GM19395 (cell line): ENCODE measurements at regions not wholly inside any gene's neighbourhood (a gene's known extent, or its start where the extent isn't known, plus 50 kb on each side); places are given as distances from the start of the nearest gene placed in this dataset.
"Not testable (repeated sequence)": the region's sequence is repeated elsewhere in the genome, so short reads cannot be mapped to it uniquely, and the experiment has no call there.

Source experiments
- ATAC-seq: cut with Tn5 transposase; IDR thresholded peaks from one replicate; pipeline ENCODE4 v1.9.1; 2021; ENCODE audit warnings: mild to moderate bottlenecking, moderate library complexity; ENCODE audit not compliant: unreplicated experiment

GRCh38 chr3:161893972-161894371 is 397.4 kb downstream of the OTOL1 start:
- no peak for ATAC-seq

GRCh38 chr3:161894657-161895056 is 398.0 kb downstream of the OTOL1 start:
- ATAC-seq: no peak

GRCh38 chr3:161905520-161906132 is 409.0 kb downstream of the OTOL1 start:
- no peak for ATAC-seq

GRCh38 chr3:161913786-161914389 is 417.3 kb downstream of the OTOL1 start:
- ATAC-seq: no peak

GRCh38 chr3:161914703-161915417 is 418.3 kb downstream of the OTOL1 start:
- ATAC-seq: no peak

GRCh38 chr3:161915418-161915750 is 418.8 kb downstream of the OTOL1 start:
- ATAC-seq: no peak

GRCh38 chr3:161920196-161920595 is 423.6 kb downstream of the OTOL1 start:
- no peak for ATAC-seq

- no peak for ATAC-seq
These were observed 429.2 kb downstream of the OTOL1 start for GRCh38 chr3:161925749-161926360.

GRCh38 chr3:161927131-161927530 is 430.5 kb downstream of the OTOL1 start:
- ATAC-seq: no peak

GRCh38 chr3:161939918-161940620 is 443.5 kb downstream of the OTOL1 start:
- no peak for ATAC-seq

GRCh38 chr3:161940621-161940965 is 444.0 kb downstream of the OTOL1 start:
- no peak for ATAC-seq

GRCh38 chr3:161941891-161942290 is 445.3 kb downstream of the OTOL1 start:
- ATAC-seq: no peak

- ATAC-seq: not testable (repeated sequence)
These were observed 447.3 kb downstream of the OTOL1 start for GRCh38 chr3:161943801-161944345.

GRCh38 chr3:161946443-161946960 is 449.9 kb downstream of the OTOL1 start:
- no peak for ATAC-seq

- no peak for ATAC-seq
These were observed 453.8 kb downstream of the OTOL1 start for GRCh38 chr3:161950318-161950868.

- ATAC-seq: no peak
These were observed 460.9 kb downstream of the OTOL1 start for GRCh38 chr3:161957467-161957866.

- no peak for ATAC-seq
These were observed 468.2 kb downstream of the OTOL1 start for GRCh38 chr3:161964857-161965256.

GRCh38 chr3:161969867-161970266 is 473.3 kb downstream of the OTOL1 start:
- no peak for ATAC-seq

GRCh38 chr3:161975201-161975600 is 478.6 kb downstream of the OTOL1 start:
- ATAC-seq: no peak

- ATAC-seq: no peak
These were observed 480.5 kb downstream of the OTOL1 start for GRCh38 chr3:161977063-161977462.

- no peak for ATAC-seq
These were observed 481.2 kb downstream of the OTOL1 start for GRCh38 chr3:161977850-161978249.
